Upper lobe of left lung (tissue), 4 donors: ENCODE measurements at regions not wholly inside any gene's neighbourhood (a gene's known extent, or its start where the extent isn't known, plus 50 kb on each side); places are given as distances from the start of the nearest gene placed in this dataset.

ENCODE experiments used
- CTCF ChIP-seq, 6 experiments: fragments of 450-650 bp in 4 of 6; fragments of 200-600 bp in 2 of 6; sonication (generic) in 2 of 6; IDR thresholded peaks; one replicate each; pipeline ENCODE4 v1.5.1; 2016 to 2019; ENCODE audit warnings: antibody characterized with exemption in 6 of 6
- POLR2A ChIP-seq, 4 donors: fragments of 450-650 bp; IDR thresholded peaks; one replicate each; pipeline ENCODE4 v1.5.1; 2016 to 2017; ENCODE audit warnings: antibody characterized with exemption in 4 of 4, mild to moderate bottlenecking in 2 of 4

DNA sequence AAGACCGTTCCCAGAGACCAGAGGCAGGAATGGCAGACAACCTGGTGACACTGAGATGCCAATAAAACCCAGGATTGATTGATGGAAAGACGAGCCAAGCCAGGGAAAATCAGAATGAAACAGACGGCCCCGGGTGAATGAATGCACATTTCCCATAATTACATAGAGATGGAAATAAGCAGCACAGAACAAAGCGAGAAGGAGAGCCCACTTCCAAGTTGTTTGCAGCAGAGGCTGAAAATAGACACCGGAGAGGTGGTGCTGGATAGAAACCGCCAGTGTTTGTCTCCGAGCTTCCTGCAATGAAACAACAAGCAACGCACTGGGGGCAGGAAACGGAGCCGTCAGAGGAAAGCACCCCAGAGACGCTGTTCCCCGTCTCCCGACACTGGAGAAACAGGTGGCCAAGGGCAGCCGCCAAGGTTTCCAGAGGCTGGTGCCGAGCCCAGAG is 406.8 kb downstream of the SHANK2 start:
- TF ChIP-seq POLR2A (IDR thresholded peaks at IDR 0.05): no peak
- no peak for TF ChIP-seq CTCF (IDR thresholded peaks at IDR 0.05)
